GM18870 (cell line): ENCODE measurements at regions not wholly inside any gene's neighbourhood (a gene's known extent, or its start where the extent isn't known, plus 50 kb on each side); places are given as distances from the start of the nearest gene placed in this dataset.

Experiments used
- ATAC-seq: cut with Tn5 transposase; IDR thresholded peaks from one replicate; pipeline ENCODE4 v1.9.1; 2021; ENCODE audit warnings: moderate library complexity; ENCODE audit not compliant: unreplicated experiment

GRCh38 chr2:7976206-7976605 is 705.6 kb upstream of the ID2 start:
- ATAC-seq = no peak

- no peak for ATAC-seq
Observed at GRCh38 chr2:7977981-7978380, 703.9 kb upstream of the ID2 start.

DNA sequence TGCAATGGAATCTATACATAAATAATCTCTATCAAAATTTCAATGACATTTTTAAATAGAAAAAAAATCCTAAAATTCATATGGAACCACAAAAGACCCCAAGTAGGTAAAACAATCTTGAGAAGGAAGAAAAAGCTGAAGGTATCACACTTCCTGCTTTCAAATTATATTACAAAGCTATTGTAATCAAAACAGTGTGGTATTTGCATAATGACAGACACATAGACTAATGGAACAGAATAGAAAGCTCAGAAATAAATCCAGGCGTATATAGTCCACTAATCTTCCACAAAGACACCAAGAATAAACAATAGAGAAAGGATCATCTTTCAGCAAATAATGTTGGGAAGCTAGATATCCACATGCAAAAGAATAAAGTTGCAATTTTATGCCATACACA is 699.8 kb upstream of the ID2 start:
- no peak for ATAC-seq

- no peak for ATAC-seq
Observed at GRCh38 chr2:7983451-7983850, 698.4 kb upstream of the ID2 start.

DNA sequence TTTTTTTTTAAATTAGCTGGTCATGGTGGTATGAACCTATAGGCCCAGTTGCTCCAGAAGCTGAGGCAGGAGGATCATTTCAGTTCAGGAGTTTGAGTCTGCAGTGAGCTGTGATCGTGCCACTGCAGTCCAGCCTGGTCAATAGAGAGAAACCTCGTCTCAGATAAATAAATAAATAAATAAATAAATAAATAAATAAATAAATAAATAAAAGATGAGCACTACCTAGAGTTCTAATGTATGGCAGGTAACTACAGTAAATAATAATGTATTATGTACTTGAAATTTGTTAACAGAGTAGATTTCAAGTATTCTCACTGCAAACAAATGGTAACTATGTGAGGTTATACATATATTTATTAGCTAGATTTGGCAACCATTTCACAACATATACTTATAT is 697.9 kb upstream of the ID2 start:
- no peak for ATAC-seq

- ATAC-seq = no peak
Observed at GRCh38 chr2:7984693-7985353, 697.0 kb upstream of the ID2 start.

DNA sequence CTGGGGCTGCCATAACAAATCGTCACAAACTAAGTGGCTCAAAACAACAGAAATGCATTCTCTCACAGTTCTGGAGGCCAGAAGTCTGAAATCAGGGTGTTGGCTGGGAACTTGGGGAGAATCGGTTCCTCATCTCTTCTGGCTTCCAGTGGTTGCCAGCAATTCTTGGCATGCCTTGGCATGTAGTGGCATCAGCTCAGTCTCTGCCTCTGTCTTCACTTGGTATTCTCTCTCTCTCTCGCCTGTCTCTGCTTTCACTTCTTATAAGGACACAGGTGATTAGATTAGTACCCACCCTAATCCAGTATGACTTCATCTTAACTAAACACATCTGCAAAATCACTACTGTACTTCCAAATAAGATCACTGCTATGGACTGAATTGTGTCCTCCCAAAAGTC is 695.4 kb upstream of the ID2 start:
- ATAC-seq = no peak

DNA sequence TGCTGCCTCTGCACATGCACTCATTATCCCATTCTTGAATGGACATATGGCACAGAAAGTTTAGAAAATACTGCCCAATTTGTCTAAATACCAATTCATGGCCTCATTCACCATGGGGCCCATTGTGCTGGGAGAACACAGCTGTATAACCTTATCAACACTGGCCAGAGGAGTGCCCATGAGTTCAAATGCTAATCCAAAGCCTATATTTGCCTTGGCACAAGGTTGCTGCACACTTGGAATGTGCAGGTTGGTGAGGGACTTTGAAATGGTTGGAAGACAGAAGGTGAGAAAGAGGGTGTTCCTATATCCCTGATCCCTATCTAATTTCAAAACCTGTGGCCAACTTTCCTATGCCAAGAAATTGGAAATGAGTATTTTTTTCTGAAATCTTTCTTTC is 693.9 kb upstream of the ID2 start:
- ATAC-seq = no peak

DNA sequence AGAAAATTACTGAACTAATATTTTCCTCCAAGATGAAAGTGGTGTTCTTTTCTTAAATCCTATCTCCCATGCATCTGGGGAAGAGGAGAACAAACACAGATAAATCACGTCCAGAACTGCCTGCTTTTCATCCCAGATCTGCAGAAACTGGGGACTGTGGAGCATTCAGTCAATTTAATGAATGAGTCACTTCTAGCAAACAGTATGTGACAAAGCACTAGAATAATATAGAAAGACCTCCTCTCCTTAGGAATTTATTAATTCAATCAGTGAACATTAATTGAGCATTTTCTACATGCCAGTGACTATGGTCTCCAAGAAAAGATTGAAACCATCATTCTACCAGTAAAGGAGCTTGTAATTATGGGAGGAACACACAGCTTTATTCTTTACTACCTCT is 693.4 kb upstream of the ID2 start:
- no peak for ATAC-seq

DNA sequence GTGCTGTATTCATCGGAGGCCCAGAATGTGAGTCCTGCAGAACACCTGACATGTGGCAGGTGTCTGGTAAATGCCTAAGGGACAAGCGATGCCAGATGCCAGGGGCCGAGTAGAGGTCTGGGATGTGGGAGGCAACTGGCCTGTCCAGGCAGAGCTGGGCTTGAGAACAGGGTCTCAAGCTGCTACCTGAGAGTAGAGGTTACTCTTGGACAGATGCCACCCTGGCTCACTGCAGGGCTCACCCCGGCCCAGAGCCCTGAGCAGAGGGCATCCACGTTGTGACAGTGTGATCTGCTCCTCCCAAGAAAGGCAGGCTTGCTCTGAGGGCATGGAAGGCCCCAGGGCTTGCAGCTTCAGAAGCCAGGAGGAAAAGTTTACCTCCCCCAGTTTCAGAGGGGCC is 692.0 kb upstream of the ID2 start:
- no peak for ATAC-seq

DNA sequence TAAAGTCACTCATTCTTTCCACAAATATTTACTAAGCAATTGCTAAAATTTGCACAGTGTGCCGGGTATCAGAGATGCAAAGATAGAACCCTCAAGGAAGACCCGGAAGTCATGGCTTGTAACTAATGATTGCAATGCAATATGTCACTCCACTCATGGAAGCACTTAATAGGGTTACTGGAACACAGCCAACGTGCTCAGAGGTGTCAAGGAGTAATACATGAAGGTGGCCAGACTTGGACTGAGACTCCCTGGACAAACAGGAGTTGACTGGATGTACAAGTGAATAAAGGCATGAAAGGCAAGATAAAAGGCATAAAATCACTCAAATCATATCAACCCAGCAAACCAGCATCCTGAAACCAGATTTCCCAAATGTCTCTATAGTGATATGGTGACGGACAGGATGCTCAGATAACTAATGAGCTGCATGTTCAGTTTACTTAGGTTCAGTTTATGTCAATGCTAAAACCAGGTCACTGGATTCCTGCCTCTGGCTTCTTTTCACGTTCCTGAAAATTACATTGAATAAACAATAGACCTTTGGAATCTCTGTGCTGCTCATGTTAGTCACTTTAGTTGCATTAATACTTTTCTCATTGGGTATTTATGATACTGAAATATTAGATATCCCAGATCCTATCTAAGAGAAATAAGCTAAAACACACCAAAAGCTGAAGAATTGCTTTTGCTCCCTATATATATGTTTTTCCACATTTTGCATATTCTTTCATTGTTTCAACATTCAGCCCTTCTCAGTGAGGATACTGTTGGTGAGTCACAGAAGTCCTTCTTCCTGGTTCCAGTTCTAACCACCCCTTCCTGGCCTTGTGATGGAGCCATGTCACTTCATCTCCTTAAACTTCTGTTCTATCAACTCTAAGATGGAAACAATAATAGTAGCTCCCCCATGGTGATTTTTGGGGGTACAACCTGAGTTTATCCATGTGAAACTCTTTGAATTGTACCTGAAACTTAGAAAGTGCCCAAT is 688.9 kb upstream of the ID2 start:
- ATAC-seq = no peak

DNA sequence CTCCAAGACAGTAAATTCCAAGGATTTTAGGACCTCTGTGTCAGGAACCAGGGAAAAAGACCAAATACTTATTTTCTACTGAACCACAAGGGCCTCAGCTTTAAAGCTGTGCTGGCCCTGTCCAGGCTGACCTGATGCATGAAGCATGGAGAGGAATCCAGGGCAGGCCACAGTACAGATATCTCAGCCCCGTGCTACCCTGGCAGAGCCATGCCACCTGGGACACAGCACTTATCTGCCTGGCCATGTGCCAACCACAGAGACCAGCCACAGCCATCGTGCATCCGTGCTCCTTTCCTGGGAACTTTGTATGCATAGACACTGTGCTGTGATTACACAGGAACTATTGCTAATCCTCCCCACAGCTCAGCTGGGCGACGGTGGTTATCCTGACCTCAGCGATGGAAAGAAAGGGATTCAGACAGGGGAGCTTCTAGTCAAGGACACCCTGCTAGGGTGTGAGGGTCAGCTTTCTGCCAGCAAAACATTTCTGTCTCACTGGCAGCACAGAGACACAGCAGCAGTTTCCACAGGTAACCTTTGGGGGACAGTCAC is 687.4 kb upstream of the ID2 start:
- ATAC-seq = no peak

GRCh38 chr2:7997279-7997678 is 684.6 kb upstream of the ID2 start:
- ATAC-seq = no peak

GRCh38 chr2:7999683-8000476 is 682.0 kb upstream of the ID2 start:
- ATAC-seq = no peak

- no peak for ATAC-seq
Observed at GRCh38 chr2:8000870-8001269, 681.0 kb upstream of the ID2 start.

- ATAC-seq = no peak
Observed at GRCh38 chr2:8002765-8003393, 679.0 kb upstream of the ID2 start.

- no peak for ATAC-seq
Observed at GRCh38 chr2:8003462-8004075, 678.3 kb upstream of the ID2 start.

DNA sequence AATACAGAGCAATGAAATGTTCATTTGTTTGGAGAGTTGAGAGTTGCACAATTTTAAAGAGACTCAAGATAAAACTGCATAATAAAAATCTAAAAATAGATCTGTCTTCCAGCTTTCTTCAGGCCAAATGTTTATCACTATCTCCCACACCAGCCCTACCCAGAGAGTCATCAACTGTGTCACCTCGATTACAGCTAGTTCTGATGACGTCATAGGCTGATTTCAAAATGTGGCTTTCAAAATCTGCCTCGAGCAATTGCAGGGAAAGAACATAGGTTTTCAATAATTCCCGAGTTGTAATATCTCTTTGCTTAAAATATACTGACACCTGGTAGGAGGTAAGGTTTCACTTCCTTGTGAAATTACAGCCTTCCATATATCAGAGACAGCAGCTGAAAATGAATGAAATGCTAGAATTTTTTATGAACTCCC is 677.6 kb upstream of the ID2 start:
- no peak for ATAC-seq

DNA sequence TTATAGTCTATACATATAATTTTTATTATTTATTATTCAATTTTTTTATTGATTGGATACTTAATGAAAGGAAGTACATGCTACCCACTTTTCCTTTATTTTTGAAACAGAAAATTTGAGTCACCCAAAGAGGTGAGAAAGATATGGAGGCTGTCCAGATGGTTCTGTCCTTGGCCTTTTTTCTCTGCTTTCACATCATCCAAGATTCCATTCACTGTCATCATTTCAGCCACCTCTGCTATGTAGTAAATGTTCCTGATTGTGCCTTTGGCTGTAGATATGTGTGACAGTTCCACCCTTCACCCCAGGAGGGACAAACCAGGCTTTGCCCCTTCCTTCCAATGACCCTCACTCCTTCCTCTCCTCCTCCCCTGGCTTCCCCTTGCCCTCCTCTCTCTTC is 675.7 kb upstream of the ID2 start:
- no peak for ATAC-seq

- ATAC-seq = no peak
Observed at GRCh38 chr2:8006626-8007025, 675.2 kb upstream of the ID2 start.
